Endothelial cell (in vitro differentiated cells): ENCODE measurements at regions not wholly inside any gene's neighbourhood (a gene's known extent, or its start where the extent isn't known, plus 50 kb on each side); places are given as distances from the start of the nearest gene placed in this dataset.

Experiments
- DNase-seq: peaks from one replicate; pipeline ENCODE4 v3.0.0; 2021; ENCODE audit warnings: low spot score
- H3K27ac Mint-ChIP-seq: one replicate; pipeline ENCODE4 v1.8.0; 2021; ENCODE audit warnings: mixed read lengths, inconsistent platforms; ENCODE audit not compliant: unreplicated experiment
- H3K27me3 Mint-ChIP-seq: one replicate; pipeline ENCODE4 v1.8.0; 2021; ENCODE audit warnings: mild to moderate bottlenecking, moderate library complexity, mixed read lengths, inconsistent platforms; ENCODE audit not compliant: unreplicated experiment
- H3K36me3 Mint-ChIP-seq: one replicate; pipeline ENCODE4 v1.8.0; 2021; ENCODE audit warnings: mild to moderate bottlenecking, low read depth, mixed read lengths, inconsistent platforms; ENCODE audit not compliant: unreplicated experiment
- H3K4me1 Mint-ChIP-seq: one replicate; pipeline ENCODE4 v1.8.0; 2021; ENCODE audit warnings: mild to moderate bottlenecking, mixed read lengths, inconsistent platforms; ENCODE audit not compliant: unreplicated experiment
- H3K4me3 Mint-ChIP-seq: one replicate; pipeline ENCODE4 v1.8.0; 2021; ENCODE audit warnings: mild to moderate bottlenecking, mixed read lengths, inconsistent platforms; ENCODE audit not compliant: unreplicated experiment
- H3K9me3 Mint-ChIP-seq: one replicate; pipeline ENCODE4 v1.8.0; 2021; ENCODE audit warnings: mixed read lengths, inconsistent platforms; ENCODE audit not compliant: unreplicated experiment
- CTCF ChIP-seq: fragments of 200-600 bp; sonication (generic); IDR thresholded peaks from one replicate; pipeline ENCODE4 v1.5.0; 2021; ENCODE audit warnings: antibody characterized with exemption; ENCODE audit not compliant: unreplicated experiment

DNA sequence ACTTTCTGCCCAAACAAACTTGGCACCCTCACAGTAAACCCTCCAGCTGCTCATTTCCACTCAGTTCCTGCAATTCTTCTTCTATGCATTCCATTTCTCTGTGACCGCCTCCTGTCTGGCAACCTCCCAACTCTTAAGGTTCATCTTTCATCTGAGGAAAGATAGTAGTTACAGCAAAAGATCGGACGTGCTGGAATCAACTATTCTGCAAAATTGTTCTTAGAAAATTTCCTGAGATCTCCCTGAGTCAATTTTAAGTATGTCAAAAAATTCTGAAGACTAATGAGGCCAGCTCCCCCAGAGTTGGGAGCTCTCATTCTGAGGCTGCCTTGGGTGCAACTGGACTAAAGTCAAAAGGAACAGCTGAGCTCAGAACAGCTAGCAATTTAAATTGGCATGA lies 1026.0 kb downstream of the ADGRL3 start:
- no peak overlapping the region for H3K4me3 Mint-ChIP-seq
- H3K27me3 Mint-ChIP-seq = no peaks in the 10 kb centered on the region
- no peak for TF ChIP-seq CTCF
- H3K36me3 Mint-ChIP-seq = no peaks in the 10 kb centered on the region
- H3K27ac Mint-ChIP-seq = no peak overlapping the region
- H3K9me3 Mint-ChIP-seq = no peaks in the 10 kb centered on the region
- peaks cover 5% of the 10 kb centered on the region for H3K4me1 Mint-ChIP-seq
- DNase-seq = no peak

DNA sequence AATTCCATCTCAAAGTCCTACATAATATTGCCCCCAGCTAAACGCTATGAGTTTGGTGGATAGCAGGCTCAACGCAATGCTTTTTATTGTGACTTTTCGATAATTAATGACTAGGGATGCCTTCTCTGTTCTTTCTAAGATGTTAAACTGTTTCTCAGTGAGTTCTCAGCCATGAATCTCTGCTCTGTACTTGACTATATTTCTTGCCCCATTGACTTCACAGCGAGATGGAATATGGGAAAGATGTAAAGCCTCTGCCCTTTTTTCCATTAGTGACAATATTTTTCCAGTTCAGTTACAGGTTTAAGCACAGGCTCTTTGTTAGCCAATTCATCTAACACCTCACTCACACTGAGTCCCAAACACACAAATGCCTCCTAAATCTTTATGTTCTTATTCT lies 1022.0 kb downstream of the ADGRL3 start:
- DNase-seq = no peak
- H3K4me1 Mint-ChIP-seq = peaks cover 5% of the 10 kb centered on the region
- H3K4me3 Mint-ChIP-seq = no peak overlapping the region
- H3K36me3 Mint-ChIP-seq = no peaks in the 10 kb centered on the region
- H3K9me3 Mint-ChIP-seq = no peaks in the 10 kb centered on the region
- no peak overlapping the region for H3K27ac Mint-ChIP-seq
- no peak for TF ChIP-seq CTCF
- peaks cover 2% of the 10 kb centered on the region for H3K27me3 Mint-ChIP-seq

GRCh38 chr4:62210486-62210885 lies 1010.4 kb downstream of the ADGRL3 start:
- no peaks in the 10 kb centered on the region for H3K36me3 Mint-ChIP-seq
- H3K27ac Mint-ChIP-seq = no peak overlapping the region
- H3K9me3 Mint-ChIP-seq = no peaks in the 10 kb centered on the region
- H3K4me1 Mint-ChIP-seq = peaks cover 2% of the 10 kb centered on the region
- TF ChIP-seq CTCF = no peak
- no peak overlapping the region for H3K4me3 Mint-ChIP-seq
- no peaks in the 10 kb centered on the region for H3K27me3 Mint-ChIP-seq
- no peak for DNase-seq

DNA sequence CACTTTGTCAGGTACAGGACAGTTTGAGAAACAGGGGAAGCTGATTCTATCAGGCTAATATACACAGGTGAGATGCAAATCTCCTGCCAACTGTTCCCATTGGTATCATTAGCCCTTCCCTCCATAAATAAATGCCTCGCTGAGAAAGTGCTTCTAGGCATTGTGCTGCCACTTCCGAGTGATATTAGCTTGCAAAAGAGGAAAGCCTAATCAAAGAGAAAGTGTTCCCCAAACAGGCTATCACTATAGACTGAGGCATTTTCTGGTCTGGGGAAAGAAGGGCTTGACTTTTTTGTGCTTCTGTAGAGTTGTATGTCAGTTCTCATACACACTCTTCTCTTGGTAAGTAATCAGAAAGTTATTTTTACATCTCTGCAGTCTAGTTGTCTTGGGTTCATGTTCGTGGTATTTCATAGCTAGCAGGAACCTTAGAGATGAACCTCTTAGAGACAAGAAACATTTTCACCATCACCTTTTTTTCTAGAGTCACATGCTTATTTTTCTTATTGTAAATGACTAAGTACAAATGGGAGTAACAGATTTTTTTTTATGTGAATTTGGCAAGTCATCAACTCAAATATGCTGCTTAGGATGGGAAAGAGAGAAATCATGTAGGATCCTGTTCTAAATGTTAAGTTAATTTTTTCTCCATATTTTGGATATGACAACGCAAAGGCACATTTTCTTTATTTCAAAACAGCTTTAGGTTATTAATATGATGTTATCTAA lies 1009.8 kb downstream of the ADGRL3 start:
- H3K9me3 Mint-ChIP-seq = no peaks in the 10 kb centered on the region
- H3K4me3 Mint-ChIP-seq = no peak overlapping the region
- no peak for TF ChIP-seq CTCF
- no peaks in the 10 kb centered on the region for H3K36me3 Mint-ChIP-seq
- peaks cover 2% of the 10 kb centered on the region for H3K4me1 Mint-ChIP-seq
- H3K27me3 Mint-ChIP-seq = no peaks in the 10 kb centered on the region
- H3K27ac Mint-ChIP-seq = no peak overlapping the region
- DNase-seq = no peak

GRCh38 chr4:62208921-62209320 lies 1008.8 kb downstream of the ADGRL3 start:
- no peak for DNase-seq
- Mint-ChIP-seq H3K4me3 (no peak overlapping the region), H3K4me1 (peaks cover 2% of the 10 kb centered on the region), H3K36me3 (no peaks in the 10 kb centered on the region), H3K9me3 (no peaks in the 10 kb centered on the region), H3K27me3 (no peaks in the 10 kb centered on the region), H3K27ac (no peak overlapping the region)
- no peak for TF ChIP-seq CTCF
